ENCODE measurements at regions not wholly inside any gene's neighbourhood (a gene's known extent, or its start where the extent isn't known, plus 50 kb on each side); places are given as distances from the start of the nearest gene placed in this dataset.

DNA sequence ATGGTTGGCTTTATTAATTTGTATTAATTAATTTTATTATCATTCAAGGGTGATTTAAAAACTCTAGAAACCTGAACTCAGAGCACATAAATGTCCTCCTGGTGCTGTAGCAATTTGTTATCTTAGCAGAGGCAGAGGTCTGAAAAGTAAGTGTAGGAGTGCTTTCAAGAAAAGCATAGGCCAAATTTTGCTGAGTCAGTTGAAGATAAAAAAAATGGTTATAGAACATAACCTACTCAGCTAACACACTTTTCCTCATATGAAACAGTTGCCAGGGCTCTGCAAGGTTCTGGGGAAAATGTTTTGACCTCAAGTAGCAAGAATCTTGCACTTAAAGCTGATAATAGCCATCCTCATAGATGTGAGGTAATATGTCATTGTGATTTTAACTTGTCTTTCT is 53.5 kb upstream of the CHODL start:
- FAIRE-seq, result no peak
- Histone ChIP-seq H3K4me3 (ENCODE audit: low read depth, low read length) (no peak overlapping the region), H3K27me3 (ENCODE audit: control insufficient read depth, insufficient read depth, low read length) (no peaks in the 10 kb centered on the region), H3K36me3 (ENCODE audit: control insufficient read depth, insufficient read depth, low read length) (no peaks in the 10 kb centered on the region)
- TF ChIP-seq, protein P1, sequence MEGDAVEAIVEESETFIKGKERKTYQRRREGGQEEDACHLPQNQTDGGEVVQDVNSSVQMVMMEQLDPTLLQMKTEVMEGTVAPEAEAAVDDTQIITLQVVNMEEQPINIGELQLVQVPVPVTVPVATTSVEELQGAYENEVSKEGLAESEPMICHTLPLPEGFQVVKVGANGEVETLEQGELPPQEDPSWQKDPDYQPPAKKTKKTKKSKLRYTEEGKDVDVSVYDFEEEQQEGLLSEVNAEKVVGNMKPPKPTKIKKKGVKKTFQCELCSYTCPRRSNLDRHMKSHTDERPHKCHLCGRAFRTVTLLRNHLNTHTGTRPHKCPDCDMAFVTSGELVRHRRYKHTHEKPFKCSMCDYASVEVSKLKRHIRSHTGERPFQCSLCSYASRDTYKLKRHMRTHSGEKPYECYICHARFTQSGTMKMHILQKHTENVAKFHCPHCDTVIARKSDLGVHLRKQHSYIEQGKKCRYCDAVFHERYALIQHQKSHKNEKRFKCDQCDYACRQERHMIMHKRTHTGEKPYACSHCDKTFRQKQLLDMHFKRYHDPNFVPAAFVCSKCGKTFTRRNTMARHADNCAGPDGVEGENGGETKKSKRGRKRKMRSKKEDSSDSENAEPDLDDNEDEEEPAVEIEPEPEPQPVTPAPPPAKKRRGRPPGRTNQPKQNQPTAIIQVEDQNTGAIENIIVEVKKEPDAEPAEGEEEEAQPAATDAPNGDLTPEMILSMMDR (IDR thresholded peaks at IDR 0.05; ENCODE audit: insufficient read depth, low read length, severe bottlenecking), result no peak
- no peak for DNase-seq (ENCODE audit: low read depth)

DNA sequence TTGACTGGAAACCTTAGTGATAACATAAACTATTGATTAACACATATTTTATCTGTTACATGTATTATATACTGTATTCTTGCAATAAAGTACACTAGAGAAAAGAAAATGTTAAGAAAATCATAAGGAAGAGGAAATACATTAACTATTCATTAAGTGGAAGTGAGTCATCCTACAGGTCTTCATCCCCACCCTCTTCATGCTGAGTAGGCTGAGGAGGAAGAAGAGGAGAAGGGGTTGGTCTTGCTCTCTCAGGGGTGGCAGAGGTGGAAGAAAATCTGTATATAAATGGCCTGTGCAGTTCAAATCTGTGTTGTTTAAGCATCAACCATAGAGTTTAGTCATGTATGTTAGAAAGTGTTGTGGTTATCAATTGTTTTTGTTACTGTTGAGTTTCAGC is 66.1 kb upstream of the CHODL start:
- FAIRE-seq, result no peak
- no peaks in the 10 kb centered on the region for H3K27me3 ChIP-seq (ENCODE audit: control insufficient read depth, insufficient read depth, low read length)
- no peaks in the 10 kb centered on the region for H3K36me3 ChIP-seq (ENCODE audit: control insufficient read depth, insufficient read depth, low read length)
- TF ChIP-seq, protein P1 (IDR thresholded peaks at IDR 0.05; ENCODE audit: insufficient read depth, low read length, severe bottlenecking), result no peak
- H3K4me3 ChIP-seq (ENCODE audit: low read depth, low read length), result no peak overlapping the region
- no peak for DNase-seq (ENCODE audit: low read depth)

DNA sequence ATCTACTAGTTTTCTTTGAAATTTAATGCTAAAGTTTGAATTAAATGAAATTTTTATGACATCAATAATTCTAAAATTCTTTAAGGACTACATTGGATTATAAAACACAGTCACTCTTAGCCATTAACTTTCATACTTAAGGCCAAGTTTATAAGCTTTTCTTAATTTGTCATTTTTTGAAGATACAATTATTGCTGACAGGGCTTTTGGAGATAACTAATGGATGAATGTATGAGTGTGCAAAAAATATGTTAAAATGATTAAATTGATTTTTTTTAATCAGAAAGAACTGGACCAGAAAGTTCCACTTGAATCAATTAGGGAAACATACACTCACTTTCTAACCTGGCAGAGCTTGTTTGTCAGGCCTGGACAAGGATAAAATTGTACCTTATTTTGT is 70.3 kb upstream of the CHODL start:
- Histone ChIP-seq H3K4me3 (ENCODE audit: low read depth, low read length) (no peak overlapping the region), H3K36me3 (ENCODE audit: control insufficient read depth, insufficient read depth, low read length) (no peaks in the 10 kb centered on the region), H3K27me3 (ENCODE audit: control insufficient read depth, insufficient read depth, low read length) (no peaks in the 10 kb centered on the region)
- DNase-seq (ENCODE audit: low read depth), result no peak
- TF ChIP-seq, protein P1 (IDR thresholded peaks at IDR 0.05; ENCODE audit: insufficient read depth, low read length, severe bottlenecking), result no peak
- no peak for FAIRE-seq

DNA sequence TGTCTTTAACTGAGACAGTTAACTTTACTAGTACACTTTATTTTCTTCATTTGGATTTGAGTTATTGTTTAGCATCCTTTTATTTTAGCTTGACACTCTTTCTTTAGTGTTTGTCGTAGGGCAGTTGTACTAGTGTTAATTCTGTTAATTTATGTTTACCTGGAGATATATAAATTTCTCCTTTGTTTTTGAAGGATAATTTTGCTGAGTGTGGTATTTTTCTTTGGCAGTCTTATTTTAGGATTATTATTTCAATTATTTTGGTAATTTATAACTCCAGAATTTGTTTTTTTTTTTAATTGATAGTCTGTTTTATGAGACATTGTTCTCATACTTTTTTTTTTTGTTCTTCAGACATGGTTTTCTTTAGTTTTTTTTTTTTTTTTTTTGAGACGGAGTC is 73.8 kb upstream of the CHODL start:
- FAIRE-seq (no peak), DNase-seq (ENCODE audit: low read depth) (no peak)
- TF ChIP-seq, protein P1 (IDR thresholded peaks at IDR 0.05; ENCODE audit: insufficient read depth, low read length, severe bottlenecking), result no peak

DNA sequence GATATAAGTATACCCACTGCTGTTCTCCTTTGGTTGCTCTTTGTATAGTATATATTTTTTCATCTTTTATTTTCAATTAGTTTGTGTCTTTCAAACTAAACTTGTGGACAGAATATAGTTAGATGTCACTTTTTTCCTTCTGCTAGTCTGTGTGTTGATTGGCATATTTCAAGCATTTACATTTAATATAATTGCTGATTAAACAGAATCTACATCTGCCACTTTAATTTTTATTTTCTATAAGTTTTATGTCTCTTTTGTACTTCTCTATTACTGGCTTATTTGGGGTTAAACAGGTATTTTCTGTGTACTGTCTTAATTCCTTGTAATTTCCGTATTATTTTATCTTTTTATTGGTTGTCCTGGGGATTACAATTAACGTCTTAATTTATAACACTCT is 74.4 kb upstream of the CHODL start:
- Histone ChIP-seq H3K36me3 (ENCODE audit: control insufficient read depth, insufficient read depth, low read length) (no peaks in the 10 kb centered on the region), H3K4me3 (ENCODE audit: low read depth, low read length) (no peak overlapping the region), H3K27me3 (ENCODE audit: control insufficient read depth, insufficient read depth, low read length) (no peaks in the 10 kb centered on the region)
- FAIRE-seq (no peak), DNase-seq (ENCODE audit: low read depth) (no peak)
- TF ChIP-seq, protein P1 (IDR thresholded peaks at IDR 0.05; ENCODE audit: insufficient read depth, low read length, severe bottlenecking), result no peak

More for the DNA sequence above, 73.8 kb upstream of the CHODL start:
- Histone ChIP-seq H3K4me3 (ENCODE audit: low read depth, low read length) (no peak overlapping the region), H3K27me3 (ENCODE audit: control insufficient read depth, insufficient read depth, low read length) (no peaks in the 10 kb centered on the region), H3K36me3 (ENCODE audit: control insufficient read depth, insufficient read depth, low read length) (no peaks in the 10 kb centered on the region)

DNA sequence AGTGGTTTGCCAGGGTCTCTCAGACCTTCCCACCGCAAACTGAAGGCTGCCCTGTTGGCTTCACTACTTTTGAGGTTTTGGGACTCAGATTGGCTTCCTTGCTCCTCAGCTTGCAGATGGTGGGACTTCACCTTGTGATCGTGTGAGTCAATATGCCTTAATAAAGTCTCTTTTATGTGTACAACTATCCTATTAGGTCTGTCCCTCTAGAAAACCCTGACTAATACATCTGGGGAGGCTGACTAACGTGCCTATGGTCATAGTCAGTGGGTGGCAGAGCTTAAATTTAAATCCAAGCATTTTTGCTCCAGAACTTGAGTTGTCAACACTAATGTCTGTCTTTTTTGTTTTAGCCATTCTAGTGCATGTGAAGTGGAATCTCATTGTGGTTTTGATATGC is 76.5 kb upstream of the CHODL start:
- Histone ChIP-seq H3K27me3 (ENCODE audit: control insufficient read depth, insufficient read depth, low read length) (no peaks in the 10 kb centered on the region), H3K36me3 (ENCODE audit: control insufficient read depth, insufficient read depth, low read length) (no peaks in the 10 kb centered on the region), H3K4me3 (ENCODE audit: low read depth, low read length) (no peak overlapping the region)
- DNase-seq (ENCODE audit: low read depth) (no peak), FAIRE-seq (no peak)
- TF ChIP-seq, protein P1 (IDR thresholded peaks at IDR 0.05; ENCODE audit: insufficient read depth, low read length, severe bottlenecking), result no peak
